ENCODE measurements at regions not wholly inside any gene's neighbourhood (a gene's known extent, or its start where the extent isn't known, plus 50 kb on each side); places are given as distances from the start of the nearest gene placed in this dataset.

DNA sequence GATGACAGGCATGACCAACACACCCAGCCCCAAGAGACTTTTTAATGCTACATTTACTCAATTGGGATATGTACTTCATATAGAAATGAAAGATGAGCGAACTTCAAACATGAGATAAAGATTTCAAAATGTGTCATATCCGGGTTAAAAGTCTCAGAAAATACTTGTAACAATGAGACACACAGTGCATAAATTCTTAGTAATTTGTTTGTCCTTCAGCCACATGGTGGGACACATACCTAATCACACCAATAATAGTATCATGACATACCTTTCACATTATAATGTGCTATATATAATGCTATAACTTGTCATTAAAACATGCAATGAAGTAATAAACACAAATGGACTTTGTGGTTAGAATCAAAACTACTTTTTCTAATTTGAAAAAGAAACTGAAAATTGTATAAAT is 204.7 kb upstream of the RFX3 start:
- Histone ChIP-seq H3K27me3 (ENCODE audit: low read depth, low read length) (no peaks in the 10 kb centered on the region), H3K9me3 (ENCODE audit: control insufficient read depth in 1 of 2, low read length in 2 of 2) (no peaks in the 10 kb centered on the region), H3K27ac (ENCODE audit: low read length) (no peak overlapping the region), H3K36me3 (ENCODE audit: control insufficient read depth in 1 of 2, insufficient read depth in 2 of 2, low read length in 2 of 2) (no peaks in the 10 kb centered on the region), H3K4me1 (ENCODE audit: control insufficient read depth in 1 of 2, insufficient read depth in 2 of 2, low read length in 2 of 2) (peaks cover 0 to 15% of the 10 kb centered on the region in 2 donors), H3K4me3 (ENCODE audit: low read depth in 1 of 2, low read length in 2 of 2) (no peak overlapping the region)

DNA sequence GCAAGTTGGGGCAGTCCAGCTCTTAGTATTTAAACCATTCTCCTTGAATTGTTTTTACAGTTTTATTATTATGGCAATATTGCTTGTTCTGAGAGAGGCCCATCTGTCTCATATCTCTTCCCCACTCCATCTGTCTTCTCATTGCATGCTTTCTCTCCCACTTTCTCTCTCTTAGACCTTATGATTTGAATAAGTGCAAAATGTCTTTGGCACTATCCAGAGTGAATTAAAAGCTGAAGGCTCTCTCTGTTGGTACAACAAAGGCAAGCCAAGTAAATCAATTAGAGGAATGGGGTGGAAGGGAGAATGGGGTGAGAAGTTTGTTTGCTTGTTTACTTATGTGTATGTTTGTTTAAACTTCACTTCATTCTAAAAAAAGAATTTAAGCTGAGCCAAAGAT is 195.3 kb upstream of the RFX3 start:
- Histone ChIP-seq H3K4me3 (ENCODE audit: low read depth in 1 of 2, low read length in 2 of 2) (no peak overlapping the region), H3K36me3 (ENCODE audit: control insufficient read depth in 1 of 2, insufficient read depth in 2 of 2, low read length in 2 of 2) (no peaks in the 10 kb centered on the region), H3K4me1 (ENCODE audit: control insufficient read depth in 1 of 2, insufficient read depth in 2 of 2, low read length in 2 of 2) (no peaks in the 10 kb centered on the region), H3K27me3 (ENCODE audit: low read depth, low read length) (no peaks in the 10 kb centered on the region), H3K9me3 (ENCODE audit: control insufficient read depth in 1 of 2, low read length in 2 of 2) (no peaks in the 10 kb centered on the region), H3K27ac (ENCODE audit: low read length) (no peak overlapping the region)

GRCh38 chr9:3719286-3719685 is 193.5 kb upstream of the RFX3 start:
- Histone ChIP-seq H3K4me3 (ENCODE audit: low read depth in 1 of 2, low read length in 2 of 2) (no peak overlapping the region), H3K27ac (ENCODE audit: low read length) (no peak overlapping the region), H3K36me3 (ENCODE audit: control insufficient read depth in 1 of 2, insufficient read depth in 2 of 2, low read length in 2 of 2) (no peaks in the 10 kb centered on the region), H3K9me3 (ENCODE audit: control insufficient read depth in 1 of 2, low read length in 2 of 2) (no peaks in the 10 kb centered on the region), H3K27me3 (ENCODE audit: low read depth, low read length) (no peaks in the 10 kb centered on the region), H3K4me1 (ENCODE audit: control insufficient read depth in 1 of 2, insufficient read depth in 2 of 2, low read length in 2 of 2) (no peaks in the 10 kb centered on the region)

DNA sequence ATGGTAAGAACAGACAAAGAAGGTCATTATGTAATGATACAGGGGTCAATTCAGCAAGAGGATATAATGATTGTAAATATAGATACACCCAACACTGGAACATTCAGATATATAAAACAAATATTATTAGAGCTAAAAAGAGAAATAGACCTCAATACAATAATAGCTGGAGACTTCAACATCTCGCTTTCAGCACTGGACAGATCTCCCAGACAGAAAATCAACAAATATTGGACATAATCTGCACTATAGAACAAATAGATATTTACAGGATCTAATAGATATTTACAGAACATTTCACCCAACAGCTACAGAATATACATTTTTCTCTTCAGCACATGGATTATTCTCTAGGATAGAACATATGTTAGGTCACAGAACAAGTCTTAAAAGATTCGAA is 190.6 kb upstream of the RFX3 start:
- H3K9me3 ChIP-seq (ENCODE audit: control insufficient read depth in 1 of 2, low read length in 2 of 2) = no peaks in the 10 kb centered on the region
- no peak overlapping the region for H3K27ac ChIP-seq (ENCODE audit: low read length)
- H3K36me3 ChIP-seq (ENCODE audit: control insufficient read depth in 1 of 2, insufficient read depth in 2 of 2, low read length in 2 of 2) = no peaks in the 10 kb centered on the region
- no peak overlapping the region for H3K4me3 ChIP-seq (ENCODE audit: low read depth in 1 of 2, low read length in 2 of 2)
- H3K4me1 ChIP-seq (ENCODE audit: control insufficient read depth in 1 of 2, insufficient read depth in 2 of 2, low read length in 2 of 2) = no peaks in the 10 kb centered on the region
- no peaks in the 10 kb centered on the region for H3K27me3 ChIP-seq (ENCODE audit: low read depth, low read length)

DNA sequence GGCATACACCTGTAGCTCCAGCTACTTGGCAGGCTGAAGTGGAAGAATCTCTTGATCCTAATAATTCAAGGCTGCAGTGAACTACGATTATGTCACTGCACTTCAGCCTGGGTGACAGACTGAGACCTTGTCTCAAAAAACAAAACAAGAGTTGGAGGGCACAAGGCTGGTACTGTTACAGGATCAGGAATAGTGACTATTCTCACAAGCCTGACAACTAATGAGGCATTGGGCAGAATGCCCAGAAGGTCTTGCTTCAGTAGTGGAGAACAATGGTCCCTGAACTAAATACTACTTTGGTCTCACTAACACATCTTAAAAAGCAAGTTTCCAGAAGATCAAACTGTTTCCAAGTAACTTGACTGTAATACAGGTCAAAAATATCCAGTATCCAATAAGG is 182.9 kb upstream of the RFX3 start:
- no peaks in the 10 kb centered on the region for H3K4me1 ChIP-seq (ENCODE audit: control insufficient read depth in 1 of 2, insufficient read depth in 2 of 2, low read length in 2 of 2)
- H3K27ac ChIP-seq (ENCODE audit: low read length) = no peak overlapping the region
- H3K9me3 ChIP-seq (ENCODE audit: control insufficient read depth in 1 of 2, low read length in 2 of 2) = no peaks in the 10 kb centered on the region
- H3K4me3 ChIP-seq (ENCODE audit: low read depth in 1 of 2, low read length in 2 of 2) = no peak overlapping the region
- H3K27me3 ChIP-seq (ENCODE audit: low read depth, low read length) = no peaks in the 10 kb centered on the region
- no peaks in the 10 kb centered on the region for H3K36me3 ChIP-seq (ENCODE audit: control insufficient read depth in 1 of 2, insufficient read depth in 2 of 2, low read length in 2 of 2)

DNA sequence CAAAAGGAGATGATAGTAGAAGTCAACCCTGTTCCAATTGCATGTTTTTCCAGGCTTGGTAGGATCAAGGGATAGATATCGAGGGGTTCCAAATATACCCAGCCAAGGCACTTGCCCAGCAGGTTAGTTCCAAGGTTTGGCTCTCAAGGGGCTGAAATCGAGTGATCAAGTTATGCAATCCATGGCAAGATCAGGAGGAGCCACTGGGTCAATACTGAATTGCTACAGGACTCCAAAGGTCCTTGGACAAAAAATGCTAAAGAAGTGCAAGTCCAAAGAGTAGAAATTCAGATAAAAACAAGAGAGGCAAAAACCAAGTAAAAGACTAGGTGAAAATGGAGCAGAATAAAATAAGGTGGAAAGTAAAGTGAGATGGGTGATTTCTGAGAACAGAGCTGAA is 179.1 kb upstream of the RFX3 start:
- no peaks in the 10 kb centered on the region for H3K4me1 ChIP-seq (ENCODE audit: control insufficient read depth in 1 of 2, insufficient read depth in 2 of 2, low read length in 2 of 2)
- no peak overlapping the region for H3K4me3 ChIP-seq (ENCODE audit: low read depth in 1 of 2, low read length in 2 of 2)
- H3K27ac ChIP-seq (ENCODE audit: low read length) = no peak overlapping the region
- H3K9me3 ChIP-seq (ENCODE audit: control insufficient read depth in 1 of 2, low read length in 2 of 2) = no peaks in the 10 kb centered on the region
- H3K27me3 ChIP-seq (ENCODE audit: low read depth, low read length) = no peaks in the 10 kb centered on the region
- H3K36me3 ChIP-seq (ENCODE audit: control insufficient read depth in 1 of 2, insufficient read depth in 2 of 2, low read length in 2 of 2) = no peaks in the 10 kb centered on the region

DNA sequence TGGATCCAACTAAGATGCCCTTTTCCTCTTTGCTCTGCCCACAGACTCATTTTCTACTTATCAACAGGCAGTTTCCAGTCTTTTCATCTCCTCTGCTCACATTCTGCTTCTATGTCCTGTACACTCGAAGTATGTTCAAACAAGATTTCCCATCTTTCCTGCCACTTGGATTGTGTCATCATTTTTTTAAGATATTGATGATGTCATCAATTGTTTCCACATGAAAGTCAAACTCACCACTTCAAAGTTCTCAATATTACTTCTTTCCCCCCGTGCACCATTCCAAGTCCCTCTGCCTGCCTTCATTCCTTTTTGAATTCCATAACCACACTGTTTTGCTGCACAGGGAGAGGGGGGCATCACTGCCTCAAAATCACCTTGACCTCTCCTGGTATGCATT is 175.0 kb upstream of the RFX3 start:
- Histone ChIP-seq H3K27me3 (ENCODE audit: low read depth, low read length) (no peaks in the 10 kb centered on the region), H3K9me3 (ENCODE audit: control insufficient read depth in 1 of 2, low read length in 2 of 2) (no peaks in the 10 kb centered on the region), H3K36me3 (ENCODE audit: control insufficient read depth in 1 of 2, insufficient read depth in 2 of 2, low read length in 2 of 2) (no peaks in the 10 kb centered on the region), H3K4me1 (ENCODE audit: control insufficient read depth in 1 of 2, insufficient read depth in 2 of 2, low read length in 2 of 2) (no peaks in the 10 kb centered on the region), H3K4me3 (ENCODE audit: low read depth in 1 of 2, low read length in 2 of 2) (no peak overlapping the region), H3K27ac (ENCODE audit: low read length) (no peak overlapping the region)

GRCh38 chr9:3699883-3700282 is 174.1 kb upstream of the RFX3 start:
- Histone ChIP-seq H3K36me3 (ENCODE audit: control insufficient read depth in 1 of 2, insufficient read depth in 2 of 2, low read length in 2 of 2) (no peaks in the 10 kb centered on the region), H3K27me3 (ENCODE audit: low read depth, low read length) (no peaks in the 10 kb centered on the region), H3K27ac (ENCODE audit: low read length) (no peak overlapping the region), H3K4me3 (ENCODE audit: low read depth in 1 of 2, low read length in 2 of 2) (no peak overlapping the region), H3K4me1 (ENCODE audit: control insufficient read depth in 1 of 2, insufficient read depth in 2 of 2, low read length in 2 of 2) (no peaks in the 10 kb centered on the region), H3K9me3 (ENCODE audit: control insufficient read depth in 1 of 2, low read length in 2 of 2) (no peaks in the 10 kb centered on the region)

GRCh38 chr9:3698531-3698930 is 172.7 kb upstream of the RFX3 start:
- H3K36me3 ChIP-seq (ENCODE audit: control insufficient read depth in 1 of 2, insufficient read depth in 2 of 2, low read length in 2 of 2) = no peaks in the 10 kb centered on the region
- no peaks in the 10 kb centered on the region for H3K4me1 ChIP-seq (ENCODE audit: control insufficient read depth in 1 of 2, insufficient read depth in 2 of 2, low read length in 2 of 2)
- no peak overlapping the region for H3K4me3 ChIP-seq (ENCODE audit: low read depth in 1 of 2, low read length in 2 of 2)
- no peaks in the 10 kb centered on the region for H3K9me3 ChIP-seq (ENCODE audit: control insufficient read depth in 1 of 2, low read length in 2 of 2)
- H3K27ac ChIP-seq (ENCODE audit: low read length) = no peak overlapping the region
- no peaks in the 10 kb centered on the region for H3K27me3 ChIP-seq (ENCODE audit: low read depth, low read length)

DNA sequence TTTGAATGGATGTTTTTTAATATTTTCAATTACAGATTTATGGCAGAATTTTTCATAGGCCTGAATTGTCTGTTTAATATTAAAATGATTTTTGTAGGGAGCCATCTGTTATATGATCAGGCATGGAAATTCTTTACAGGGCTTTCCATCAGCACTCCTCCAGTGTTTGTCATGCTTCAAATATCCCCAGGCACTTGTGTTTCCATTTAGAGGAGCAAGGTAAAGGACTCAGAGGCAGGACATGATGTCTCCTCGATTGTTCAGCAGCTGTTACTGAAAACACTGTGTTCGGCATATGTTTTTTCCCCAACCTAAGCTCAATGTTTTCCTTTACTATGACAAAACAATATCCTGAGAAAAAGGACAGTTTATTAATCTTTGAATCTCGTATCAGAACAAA is 172.3 kb upstream of the RFX3 start:
- Histone ChIP-seq H3K27me3 (ENCODE audit: low read depth, low read length) (no peaks in the 10 kb centered on the region), H3K4me3 (ENCODE audit: low read depth in 1 of 2, low read length in 2 of 2) (no peak overlapping the region), H3K4me1 (ENCODE audit: control insufficient read depth in 1 of 2, insufficient read depth in 2 of 2, low read length in 2 of 2) (no peaks in the 10 kb centered on the region), H3K36me3 (ENCODE audit: control insufficient read depth in 1 of 2, insufficient read depth in 2 of 2, low read length in 2 of 2) (no peaks in the 10 kb centered on the region), H3K27ac (ENCODE audit: low read length) (no peak overlapping the region), H3K9me3 (ENCODE audit: control insufficient read depth in 1 of 2, low read length in 2 of 2) (no peaks in the 10 kb centered on the region)

- Histone ChIP-seq H3K27me3 (ENCODE audit: low read depth, low read length) (no peaks in the 10 kb centered on the region), H3K9me3 (ENCODE audit: control insufficient read depth in 1 of 2, low read length in 2 of 2) (no peaks in the 10 kb centered on the region), H3K27ac (ENCODE audit: low read length) (no peak overlapping the region), H3K4me3 (ENCODE audit: low read depth in 1 of 2, low read length in 2 of 2) (no peak overlapping the region), H3K36me3 (ENCODE audit: control insufficient read depth in 1 of 2, insufficient read depth in 2 of 2, low read length in 2 of 2) (no peaks in the 10 kb centered on the region), H3K4me1 (ENCODE audit: control insufficient read depth in 1 of 2, insufficient read depth in 2 of 2, low read length in 2 of 2) (no peaks in the 10 kb centered on the region)
Observed at GRCh38 chr9:3696368-3696767, 170.6 kb upstream of the RFX3 start.

- no peak overlapping the region for H3K27ac ChIP-seq (ENCODE audit: low read length)
- H3K36me3 ChIP-seq (ENCODE audit: control insufficient read depth in 1 of 2, insufficient read depth in 2 of 2, low read length in 2 of 2) = no peaks in the 10 kb centered on the region
- H3K4me1 ChIP-seq (ENCODE audit: control insufficient read depth in 1 of 2, insufficient read depth in 2 of 2, low read length in 2 of 2) = no peaks in the 10 kb centered on the region
- no peaks in the 10 kb centered on the region for H3K9me3 ChIP-seq (ENCODE audit: control insufficient read depth in 1 of 2, low read length in 2 of 2)
- no peak overlapping the region for H3K4me3 ChIP-seq (ENCODE audit: low read depth in 1 of 2, low read length in 2 of 2)
- no peaks in the 10 kb centered on the region for H3K27me3 ChIP-seq (ENCODE audit: low read depth, low read length)
Observed at GRCh38 chr9:3692606-3693005, 166.8 kb upstream of the RFX3 start.

Data from muscle layer of duodenum (tissue), 2 donors.